B cell (primary cell): ENCODE measurements at regions not wholly inside any gene's neighbourhood (a gene's known extent, or its start where the extent isn't known, plus 50 kb on each side); places are given as distances from the start of the nearest gene placed in this dataset.

Source experiments
- CTCF ChIP-seq: fragments of 200-600 bp; IDR thresholded peaks from one replicate; pipeline ENCODE4 v1.8.0; 2022; ENCODE audit warnings: antibody characterized with exemption, mild to moderate bottlenecking
- EZH2 ChIP-seq: IDR thresholded peaks from 2 replicates; pipeline ENCODE4 v1.6.1; 2012; ENCODE audit warnings: borderline replicate concordance, low read depth, mild to moderate bottlenecking, moderate library complexity, low read length; ENCODE audit not compliant: insufficient read depth, poor library complexity, severe bottlenecking

DNA sequence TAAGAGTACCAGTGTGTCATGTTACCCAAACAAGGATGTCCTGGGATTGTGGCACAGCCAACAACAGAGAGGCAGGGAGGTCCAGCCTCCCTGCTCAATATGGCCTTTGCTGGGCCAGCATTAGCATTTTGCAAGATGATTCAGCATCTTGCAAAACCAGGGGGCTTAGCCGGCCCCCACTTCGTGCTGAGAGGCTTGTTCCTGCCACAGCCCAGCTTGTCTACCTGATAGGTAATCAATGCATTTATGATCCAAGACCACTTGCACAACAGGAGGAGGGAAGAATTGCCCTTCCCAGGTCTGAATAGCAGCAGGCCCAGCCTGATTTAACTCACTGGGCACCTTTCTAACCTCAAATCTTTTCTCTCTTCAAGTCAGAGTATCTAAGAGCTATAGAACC, 189.0 kb upstream of the SYT13 start:
- no peak for TF ChIP-seq EZH2
- no peak for TF ChIP-seq CTCF
